ENCODE measurements at regions not wholly inside any gene's neighbourhood (a gene's known extent, or its start where the extent isn't known, plus 50 kb on each side); places are given as distances from the start of the nearest gene placed in this dataset.
A peak's percentile ranks its signal among the peaks of the same experiment; 100 is the strongest.

DNA sequence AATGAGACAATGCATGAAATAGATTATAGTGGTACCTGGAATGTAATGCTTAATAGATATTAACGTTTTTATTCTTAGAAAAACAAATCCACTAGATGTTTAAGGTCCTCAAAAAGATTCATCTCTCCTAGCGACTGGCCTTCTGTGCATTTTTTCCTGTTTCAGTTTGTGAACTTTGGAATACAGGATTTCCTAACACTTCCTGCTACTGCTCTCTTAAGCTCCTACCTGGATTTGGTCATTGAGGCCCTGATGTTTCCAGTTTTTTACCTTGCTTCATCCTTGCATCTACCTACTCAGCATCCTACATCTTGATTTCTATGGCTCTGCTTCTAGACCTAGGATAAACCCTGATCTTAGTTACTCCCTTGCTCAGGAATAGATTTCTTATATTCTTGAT, 188.4 kb downstream of the ABCC12 start:
- no peak for DNase-seq (ENCODE audit: low read depth)
- no peak overlapping the region for H3K4me3 ChIP-seq (ENCODE audit: low read depth, low read length)
- TF ChIP-seq, protein P1, sequence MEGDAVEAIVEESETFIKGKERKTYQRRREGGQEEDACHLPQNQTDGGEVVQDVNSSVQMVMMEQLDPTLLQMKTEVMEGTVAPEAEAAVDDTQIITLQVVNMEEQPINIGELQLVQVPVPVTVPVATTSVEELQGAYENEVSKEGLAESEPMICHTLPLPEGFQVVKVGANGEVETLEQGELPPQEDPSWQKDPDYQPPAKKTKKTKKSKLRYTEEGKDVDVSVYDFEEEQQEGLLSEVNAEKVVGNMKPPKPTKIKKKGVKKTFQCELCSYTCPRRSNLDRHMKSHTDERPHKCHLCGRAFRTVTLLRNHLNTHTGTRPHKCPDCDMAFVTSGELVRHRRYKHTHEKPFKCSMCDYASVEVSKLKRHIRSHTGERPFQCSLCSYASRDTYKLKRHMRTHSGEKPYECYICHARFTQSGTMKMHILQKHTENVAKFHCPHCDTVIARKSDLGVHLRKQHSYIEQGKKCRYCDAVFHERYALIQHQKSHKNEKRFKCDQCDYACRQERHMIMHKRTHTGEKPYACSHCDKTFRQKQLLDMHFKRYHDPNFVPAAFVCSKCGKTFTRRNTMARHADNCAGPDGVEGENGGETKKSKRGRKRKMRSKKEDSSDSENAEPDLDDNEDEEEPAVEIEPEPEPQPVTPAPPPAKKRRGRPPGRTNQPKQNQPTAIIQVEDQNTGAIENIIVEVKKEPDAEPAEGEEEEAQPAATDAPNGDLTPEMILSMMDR (IDR thresholded peaks at IDR 0.05; ENCODE audit: low read depth, low read length), result no peak
- TF ChIP-seq POLR2A (IDR thresholded peaks at IDR 0.05; ENCODE audit: extremely low read depth, insufficient read length), result no peak

DNA sequence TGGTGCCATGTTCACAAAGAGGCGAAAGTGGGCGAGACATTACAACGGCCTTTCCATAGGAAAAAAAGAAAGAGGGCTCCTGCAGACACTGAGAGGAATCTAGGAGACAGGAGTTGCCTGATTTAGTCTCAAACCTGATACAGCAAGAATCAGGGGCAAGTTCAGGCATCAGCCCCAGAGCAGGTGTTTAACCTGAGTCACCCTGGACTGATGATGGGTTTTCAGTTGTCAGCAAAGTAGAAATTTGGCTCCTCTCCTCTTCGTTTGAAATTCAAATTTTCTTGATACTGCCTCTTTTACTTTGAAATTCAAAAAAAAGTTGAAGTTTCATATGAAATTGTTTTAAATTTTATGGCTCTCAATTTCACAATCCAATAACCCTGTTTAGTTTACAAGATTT, 189.5 kb downstream of the ABCC12 start:
- H3K4me3 ChIP-seq (ENCODE audit: low read depth, low read length), result no peak overlapping the region
- no peak for DNase-seq (ENCODE audit: low read depth)
- TF ChIP-seq, protein P2, sequence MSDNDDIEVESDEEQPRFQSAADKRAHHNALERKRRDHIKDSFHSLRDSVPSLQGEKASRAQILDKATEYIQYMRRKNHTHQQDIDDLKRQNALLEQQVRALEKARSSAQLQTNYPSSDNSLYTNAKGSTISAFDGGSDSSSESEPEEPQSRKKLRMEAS (IDR thresholded peaks at IDR 0.05; ENCODE audit: low read depth, low read length), result no peak

DNA sequence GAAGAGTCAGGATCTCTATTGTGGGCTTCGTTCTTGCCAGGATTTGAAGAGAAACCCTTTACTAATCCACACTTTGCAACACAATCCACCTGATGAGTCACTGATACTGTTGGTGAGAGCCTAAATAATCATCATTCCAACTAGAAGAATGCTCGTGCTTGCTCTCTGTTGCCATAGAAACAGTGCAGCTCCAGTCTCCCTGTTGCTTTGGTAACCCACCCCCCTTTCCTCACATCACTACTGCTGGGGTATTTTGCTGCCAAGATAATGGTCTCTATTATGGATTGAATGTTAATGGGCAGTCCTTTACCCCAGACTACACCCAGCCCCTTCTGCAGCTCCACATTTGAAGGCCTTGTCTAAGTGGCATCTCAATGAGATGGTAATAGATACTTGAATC, 190.4 kb downstream of the ABCC12 start:
- TF ChIP-seq, protein P1 (IDR thresholded peaks at IDR 0.05; ENCODE audit: low read depth, low read length), result no peak
- TF ChIP-seq MYC (IDR thresholded peaks at IDR 0.05; ENCODE audit: low read depth, low read length) (no peak), POLR2A (IDR thresholded peaks at IDR 0.05; ENCODE audit: extremely low read depth, insufficient read length) (no peak)
- TF ChIP-seq, protein P2 (IDR thresholded peaks at IDR 0.05; ENCODE audit: low read depth, low read length), result no peak
- DNase-seq (ENCODE audit: low read depth), result no peak
- H3K4me3 ChIP-seq (ENCODE audit: low read depth, low read length), result no peak overlapping the region

DNA sequence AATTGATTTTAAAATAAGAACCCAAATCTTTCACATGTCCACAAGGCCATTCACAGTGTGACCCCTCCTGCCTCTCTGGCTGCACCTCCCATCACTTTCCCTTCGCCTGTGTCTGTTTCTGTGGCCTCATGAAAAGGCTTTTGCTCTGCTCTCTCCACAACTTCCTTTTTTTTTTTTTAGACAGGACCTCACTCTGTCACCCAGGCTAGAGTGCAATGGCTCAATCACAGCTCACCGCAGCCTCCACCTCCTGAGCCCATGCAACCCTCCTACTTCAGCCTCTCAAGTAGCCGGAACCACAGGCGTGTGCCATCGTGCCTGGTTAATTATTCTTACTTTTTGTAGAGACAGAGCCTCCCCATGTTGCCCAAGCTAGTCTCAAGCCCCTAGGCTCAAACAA, 197.1 kb downstream of the ABCC12 start:
- DNase-seq (ENCODE audit: low read depth), result peak; percentile 53
- TF ChIP-seq MYC (IDR thresholded peaks at IDR 0.05; ENCODE audit: low read depth, low read length), result no peak
- TF ChIP-seq, protein P2 (IDR thresholded peaks at IDR 0.05; ENCODE audit: low read depth, low read length), result no peak
- TF ChIP-seq, protein P1 (IDR thresholded peaks at IDR 0.05; ENCODE audit: low read depth, low read length), result no peak
- TF ChIP-seq POLR2A (IDR thresholded peaks at IDR 0.05; ENCODE audit: extremely low read depth, insufficient read length), result no peak
- no peak overlapping the region for H3K4me3 ChIP-seq (ENCODE audit: low read depth, low read length)

DNA sequence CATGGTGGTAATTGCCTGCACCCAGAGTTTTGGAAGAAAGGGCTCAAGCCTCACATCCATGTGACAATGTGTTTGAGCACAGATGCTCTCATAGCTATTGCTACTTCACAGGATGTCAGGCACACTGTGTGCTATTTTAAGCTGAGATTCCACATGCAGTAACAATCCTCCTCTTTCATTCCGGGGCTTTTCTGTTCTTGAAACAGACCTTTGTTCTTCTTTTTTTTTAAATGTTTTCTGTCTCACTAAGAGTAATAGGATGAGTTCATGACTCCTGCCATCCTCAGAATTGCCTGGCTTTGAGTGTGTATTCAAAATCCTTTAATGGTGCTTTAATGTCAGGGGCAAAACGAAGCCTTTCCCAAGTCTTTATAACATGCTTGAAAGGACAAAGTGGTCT, 198.9 kb downstream of the ABCC12 start:
- H3K4me3 ChIP-seq (ENCODE audit: low read depth, low read length), result no peak overlapping the region
- no peak for DNase-seq (ENCODE audit: low read depth)
- TF ChIP-seq, protein P2 (IDR thresholded peaks at IDR 0.05; ENCODE audit: low read depth, low read length), result no peak
- TF ChIP-seq, protein P1 (IDR thresholded peaks at IDR 0.05; ENCODE audit: low read depth, low read length), result no peak

DNA sequence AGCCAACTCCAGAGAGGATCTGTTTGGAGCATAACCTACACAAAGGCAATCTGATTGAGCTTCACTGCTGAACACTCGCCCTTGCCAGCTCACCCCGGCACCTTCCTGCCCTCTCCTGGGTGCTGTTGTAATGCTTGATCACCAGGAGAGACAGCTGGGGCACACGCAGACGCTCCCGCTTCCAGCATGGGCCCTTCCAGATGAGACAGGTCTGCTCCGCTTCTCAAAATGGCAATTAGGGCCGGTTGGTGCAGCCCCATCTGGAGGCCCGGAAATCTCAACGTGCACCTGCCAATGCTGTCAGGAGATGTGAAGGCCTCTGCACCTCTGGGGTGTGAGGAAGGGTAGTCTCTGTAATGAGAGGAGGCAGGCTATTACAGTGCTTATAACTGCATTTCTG, 206.1 kb downstream of the ABCC12 start:
- DNase-seq (ENCODE audit: low read depth), result no peak
- TF ChIP-seq, protein P1 (IDR thresholded peaks at IDR 0.05; ENCODE audit: low read depth, low read length), result no peak
- TF ChIP-seq POLR2A (IDR thresholded peaks at IDR 0.05; ENCODE audit: extremely low read depth, insufficient read length) (no peak), MYC (IDR thresholded peaks at IDR 0.05; ENCODE audit: low read depth, low read length) (no peak)
- TF ChIP-seq, protein P2 (IDR thresholded peaks at IDR 0.05; ENCODE audit: low read depth, low read length), result no peak
- H3K4me3 ChIP-seq (ENCODE audit: low read depth, low read length), result no peak overlapping the region
